ENCODE measurements at regions not wholly inside any gene's neighbourhood (a gene's known extent, or its start where the extent isn't known, plus 50 kb on each side); places are given as distances from the start of the nearest gene placed in this dataset.
"Not testable (repeated sequence)": the region's sequence is repeated elsewhere in the genome, so short reads cannot be mapped to it uniquely, and the experiment has no call there.

- DNase-seq: no peak
Measured at GRCh38 chr5:102617191-102618187, 118.7 kb upstream of the SLCO6A1 start.

- no peak for DNase-seq
Measured at GRCh38 chr5:102622262-102622661, 123.5 kb upstream of the SLCO6A1 start.

DNA sequence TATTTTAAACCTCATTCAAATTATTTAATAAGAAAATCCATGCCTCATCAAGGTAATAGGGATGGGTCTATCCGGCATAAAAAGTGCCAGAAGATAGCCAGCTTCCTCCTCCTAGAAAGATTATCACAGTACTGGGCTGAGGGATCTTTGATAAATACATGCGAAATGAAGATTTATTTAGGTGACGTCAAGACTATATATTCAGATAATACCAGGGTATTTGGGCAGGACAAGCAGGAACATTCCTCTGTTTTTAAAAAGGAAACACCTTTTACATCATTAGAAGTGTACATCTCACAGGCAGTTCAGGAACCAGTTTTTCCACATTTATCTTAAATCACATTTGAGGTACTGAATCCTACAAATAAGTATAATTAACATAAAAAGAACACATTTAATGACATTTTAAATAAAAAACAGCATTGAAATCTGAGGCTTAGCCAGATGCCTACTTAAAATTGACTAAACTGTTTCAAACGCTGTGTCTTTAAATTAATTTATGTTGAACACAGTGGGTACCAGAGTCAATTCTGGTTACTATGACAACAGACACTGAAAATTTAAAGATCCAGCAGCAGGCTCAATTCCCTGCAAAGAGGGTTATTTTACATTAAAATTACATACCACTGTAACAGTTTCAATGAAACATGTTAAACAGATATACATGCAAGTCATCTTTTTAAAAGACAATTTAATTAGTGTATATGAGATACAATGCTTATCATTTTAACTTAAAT is 124.7 kb upstream of the SLCO6A1 start:
- DNase-seq: no peak

- DNase-seq: no peak
Measured at GRCh38 chr5:102624405-102624804, 125.6 kb upstream of the SLCO6A1 start.

GRCh38 chr5:102625468-102625867 is 126.7 kb upstream of the SLCO6A1 start:
- DNase-seq: no peak

- DNase-seq: no peak
Measured at GRCh38 chr5:102625928-102626327, 127.1 kb upstream of the SLCO6A1 start.

DNA sequence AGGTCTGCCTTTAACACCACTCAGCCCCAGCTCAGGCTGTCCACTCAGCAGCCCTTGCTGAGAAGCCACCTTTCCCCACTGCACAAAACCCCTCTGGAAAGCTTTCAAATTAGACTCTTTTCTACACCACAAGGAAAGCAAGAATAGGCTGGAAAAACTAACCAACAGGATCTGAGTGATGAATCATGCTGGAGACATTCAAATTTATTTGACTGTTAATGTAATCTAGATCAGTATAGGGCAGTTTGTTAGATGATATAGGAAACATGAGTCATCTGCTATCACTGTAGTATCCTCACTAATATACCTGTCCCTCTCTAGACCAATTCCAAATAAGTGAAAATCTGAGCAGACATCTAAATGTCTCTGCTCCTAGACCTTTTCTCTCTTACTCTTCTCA is 127.8 kb upstream of the PAM start:
- no peak for DNase-seq

DNA sequence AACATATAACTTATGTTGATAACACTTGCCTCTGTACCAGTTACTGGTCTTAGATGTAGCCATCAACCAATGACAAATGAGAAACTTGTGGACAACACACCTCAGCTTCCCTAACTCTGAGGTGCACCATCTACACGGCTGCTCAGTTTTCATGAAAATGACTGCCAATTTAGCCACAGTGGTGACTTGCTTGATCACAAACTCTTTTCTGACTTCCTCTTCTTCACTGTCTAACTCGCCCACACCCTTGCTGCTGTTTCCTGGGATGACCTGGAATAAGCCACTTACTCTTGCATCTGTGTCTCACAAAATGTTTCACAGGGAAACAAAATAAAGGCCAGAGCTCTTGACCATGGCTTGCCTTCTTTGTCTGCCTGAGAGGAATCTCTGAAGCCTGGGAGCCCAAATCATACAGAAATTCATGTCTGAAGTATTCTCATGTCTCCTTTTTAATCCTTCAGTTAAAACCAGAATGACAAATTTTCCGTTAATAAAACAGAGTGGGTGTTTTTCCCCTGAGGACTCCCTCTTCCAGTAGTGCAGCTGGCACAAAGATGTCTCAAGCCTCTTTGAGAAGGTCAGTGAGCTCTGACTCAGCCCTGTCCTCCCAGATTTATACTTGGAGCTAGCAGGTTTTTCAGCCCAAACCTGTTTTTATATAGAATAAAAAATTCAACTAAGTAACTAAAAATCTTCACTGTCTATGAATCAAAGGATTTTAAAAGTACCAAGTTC is 126.5 kb upstream of the PAM start:
- DNase-seq: no peak

DNA sequence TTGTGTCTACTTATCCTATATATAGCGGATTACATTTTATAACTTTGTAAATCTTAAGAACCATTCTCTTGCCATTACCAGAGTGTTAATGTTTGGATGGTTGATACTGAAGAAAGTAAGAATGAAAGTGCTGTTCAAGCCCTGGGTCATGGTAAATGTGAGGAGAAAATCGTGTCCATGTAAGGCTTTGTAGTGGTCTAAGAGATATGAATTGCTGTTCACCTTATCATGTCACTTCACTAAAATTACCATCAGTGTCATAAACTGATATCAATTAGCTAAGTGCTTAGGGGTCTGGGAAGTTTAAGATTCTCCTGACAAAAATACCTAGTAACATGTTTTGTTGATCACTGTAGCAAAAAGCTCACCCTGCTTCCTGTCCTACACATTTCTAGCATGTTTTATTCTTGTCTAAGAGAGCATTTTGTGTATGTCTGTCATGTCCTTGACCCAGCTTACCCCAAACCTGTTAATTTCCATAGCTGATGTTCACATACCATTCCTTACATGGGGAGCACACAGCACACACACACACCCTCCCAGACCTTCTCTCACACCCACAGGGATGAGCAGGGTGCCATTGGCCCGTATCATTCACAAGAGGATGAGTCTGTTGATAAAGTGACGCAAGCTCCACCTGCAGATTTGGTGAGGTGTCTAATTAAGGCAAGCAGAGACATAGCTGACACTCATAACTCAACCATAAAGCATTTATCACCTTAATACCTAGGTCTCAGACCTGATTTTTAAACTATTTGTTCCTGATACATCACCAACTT is 125.1 kb upstream of the PAM start:
- no peak for DNase-seq

DNA sequence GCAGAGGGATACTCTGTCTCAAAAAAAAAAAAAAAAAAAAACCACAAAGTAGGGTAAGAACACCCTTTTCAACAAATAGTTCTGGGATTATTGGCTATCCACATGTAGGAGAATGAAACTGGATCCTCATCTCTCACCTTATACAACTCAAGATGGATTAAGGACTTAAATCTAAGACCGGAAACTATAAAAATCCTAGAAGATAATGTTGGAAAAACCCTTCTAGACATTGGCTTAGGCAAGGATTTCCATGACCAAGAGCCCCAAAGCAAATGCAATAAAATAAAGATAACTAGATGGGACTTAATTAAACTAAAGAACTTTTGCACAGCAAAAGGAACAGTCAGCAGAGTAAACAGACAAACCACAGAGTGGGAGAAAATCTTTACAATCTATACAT is 119.7 kb upstream of the PAM start:
- not testable (repeated sequence) for DNase-seq

- DNase-seq: no peak
Measured at GRCh38 chr5:102638316-102638715, 116.8 kb upstream of the PAM start.

GRCh38 chr5:102638912-102639652 is 116.0 kb upstream of the PAM start:
- no peak for DNase-seq

DNA sequence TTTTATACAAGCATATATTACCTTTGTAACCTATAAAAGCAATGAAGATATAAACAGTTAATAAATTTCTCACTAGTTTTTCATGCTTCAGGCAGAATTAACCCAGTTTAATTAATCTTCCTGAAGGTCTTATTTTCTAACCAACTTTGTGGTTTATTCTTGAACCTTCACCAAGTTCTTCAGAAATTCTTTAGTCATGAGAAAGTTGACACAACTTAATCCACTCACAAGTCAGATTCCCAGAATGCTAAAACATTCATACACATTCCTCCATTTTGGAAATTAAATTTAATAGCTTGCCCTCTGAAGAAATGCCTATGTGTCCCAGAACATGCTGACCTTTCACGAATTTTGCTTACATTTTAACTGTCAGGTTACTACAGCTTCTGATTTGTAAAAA is 105.4 kb upstream of the PAM start:
- DNase-seq: no peak

DNA sequence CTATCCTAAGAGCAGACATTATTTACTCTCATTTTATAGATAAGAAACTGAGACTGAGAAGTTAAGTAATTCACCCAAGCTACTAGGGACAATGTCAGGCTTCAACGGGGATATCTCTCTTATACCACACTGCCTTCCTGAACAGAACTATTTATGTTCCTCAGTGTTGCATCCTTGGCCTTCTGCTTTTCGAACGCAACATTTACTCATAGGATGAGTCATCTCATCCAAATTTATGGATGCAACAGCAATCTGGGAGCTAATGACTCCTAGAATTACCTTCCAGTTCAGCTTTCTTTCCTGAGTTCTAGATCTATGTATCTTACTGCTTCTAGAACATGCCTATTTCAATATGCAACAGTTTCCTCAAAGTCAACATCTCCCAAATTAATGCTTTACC is 103.6 kb upstream of the PAM start:
- no peak for DNase-seq

DNA sequence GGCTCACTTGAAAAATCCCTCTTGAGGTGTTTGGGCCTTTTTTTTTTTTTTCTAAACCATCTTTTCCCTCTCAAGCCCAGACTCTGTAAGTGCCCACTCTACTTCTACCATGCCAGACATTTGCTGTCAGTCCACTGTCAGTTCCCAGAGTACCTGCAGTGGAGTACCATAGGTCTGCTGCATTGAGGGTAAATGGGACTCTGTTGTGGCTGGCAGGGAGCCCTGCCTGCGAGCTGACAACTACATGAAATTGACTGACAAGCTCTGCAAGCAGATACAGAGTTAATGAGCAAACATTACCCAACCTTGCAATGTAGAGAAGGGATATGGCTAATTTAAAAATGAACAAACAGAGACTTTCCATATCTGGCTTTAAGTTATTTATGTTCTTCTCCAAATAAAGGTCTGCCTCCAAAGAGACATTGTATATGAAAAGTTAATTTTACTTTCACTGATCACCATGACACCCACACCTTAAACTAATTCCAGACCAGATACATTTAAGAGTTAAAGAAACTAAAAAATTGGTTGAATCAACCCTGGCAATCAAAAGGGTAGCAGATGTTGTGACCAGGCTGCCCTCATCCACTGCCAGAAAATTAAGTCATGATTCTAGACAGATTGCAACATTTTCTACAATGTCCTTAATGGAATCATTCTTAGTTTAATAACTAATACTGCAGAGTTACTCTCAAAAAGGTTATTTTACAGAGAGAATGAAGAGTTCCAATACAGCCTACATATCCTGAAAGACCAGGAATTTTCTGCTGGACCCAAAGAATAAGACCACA is 100.4 kb upstream of the PAM start:
- no peak for DNase-seq

- no peak for DNase-seq
Measured at GRCh38 chr5:102659151-102659550, 96.0 kb upstream of the PAM start.

DNA sequence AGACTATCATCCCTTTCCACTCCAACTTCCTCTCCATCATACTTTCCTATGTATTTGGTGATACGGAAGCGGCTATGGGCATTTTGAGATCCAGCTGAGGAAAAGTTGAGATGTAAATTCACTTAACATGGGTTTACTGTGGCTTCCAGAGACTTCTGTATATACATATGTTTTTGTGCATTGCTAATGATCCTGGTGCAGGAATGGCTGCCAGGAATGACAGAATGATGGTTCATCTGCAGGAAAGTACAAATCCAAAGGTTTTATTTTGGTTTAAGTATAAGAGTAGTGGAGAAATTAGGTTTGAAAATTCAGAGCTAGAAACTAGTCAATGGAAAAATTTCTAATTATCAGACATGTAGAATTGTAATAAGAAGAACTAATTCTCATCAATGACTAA is 95.0 kb upstream of the PAM start:
- no peak for DNase-seq

- no peak for DNase-seq
Measured at GRCh38 chr5:102663749-102664530, 91.2 kb upstream of the PAM start.

DNA sequence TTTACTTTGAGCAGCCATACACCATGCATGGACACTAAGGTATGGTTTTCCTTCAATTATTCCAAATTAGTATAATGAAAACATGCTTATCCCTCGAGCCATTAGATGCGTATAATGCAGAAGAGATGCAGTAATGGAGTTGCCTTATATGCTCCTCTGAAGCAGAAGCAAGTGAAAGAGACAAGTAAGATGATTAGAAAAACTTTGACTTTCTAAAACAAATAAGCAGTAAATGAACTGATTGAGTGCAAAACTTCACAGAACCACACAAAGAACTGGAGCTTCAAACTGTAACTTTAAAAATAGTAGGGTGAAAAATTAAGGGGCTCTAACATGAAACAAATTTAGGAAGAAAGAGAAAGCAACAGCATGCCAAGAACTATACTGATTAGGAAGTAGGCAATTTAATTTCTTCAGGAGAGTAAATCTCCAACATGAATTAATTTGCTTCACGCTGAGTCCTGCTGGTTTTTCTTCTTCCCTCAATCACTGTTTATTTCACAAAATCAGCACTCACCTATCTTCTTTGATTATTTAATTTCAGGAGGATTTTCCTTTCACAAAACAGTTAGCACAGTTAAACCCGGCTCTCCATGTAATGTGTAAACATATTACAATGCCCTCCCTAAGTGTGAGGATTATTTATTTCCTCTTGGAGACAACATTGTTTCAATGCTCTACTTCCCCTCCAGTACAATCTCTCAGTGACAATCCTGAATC is 90.3 kb upstream of the PAM start:
- DNase-seq: peak; percentile 67

Data from COR-L47 (cell line).